Hepatocyte (in vitro differentiated cells): ENCODE measurements at regions not wholly inside any gene's neighbourhood (a gene's known extent, or its start where the extent isn't known, plus 50 kb on each side); places are given as distances from the start of the nearest gene placed in this dataset.

ENCODE experiments used
- DNase-seq: peaks from one replicate; pipeline ENCODE4 v3.0.0-alpha.2; 2016; ENCODE audit warnings: low spot score
- H2AFZ ChIP-seq: fragments of 200-600 bp; sonication (generic); 2 replicates; pipeline ENCODE4 v1.6.0; 2016; ENCODE audit warnings: antibody characterized with exemption, mild to moderate bottlenecking
- H3K27ac ChIP-seq: fragments of 200-600 bp; sonication (generic); 2 replicates; pipeline ENCODE4 v1.5.1; 2016; ENCODE audit warnings: mild to moderate bottlenecking
- H3K27me3 ChIP-seq: fragments of 200-600 bp; sonication (generic); 2 replicates; pipeline ENCODE4 v1.6.1; 2016
- H3K36me3 ChIP-seq: fragments of 200-600 bp; sonication (generic); replicated peaks from 2 replicates; pipeline ENCODE4 v1.5.1; 2016; ENCODE audit warnings: low read depth; ENCODE audit not compliant: insufficient read depth
- H3K4me1 ChIP-seq: fragments of 200-600 bp; sonication (generic); 2 replicates; pipeline ENCODE4 v1.5.1; 2016; ENCODE audit warnings: mild to moderate bottlenecking, moderate library complexity; ENCODE audit not compliant: insufficient read depth
- H3K4me2 ChIP-seq: fragments of 200-600 bp; sonication (generic); 2 replicates; pipeline ENCODE4 v1.6.0; 2016
- H3K4me3 ChIP-seq: fragments of 200-600 bp; sonication (generic); 2 replicates; pipeline ENCODE4 v1.5.1; 2016; ENCODE audit warnings: mild to moderate bottlenecking
- H3K79me2 ChIP-seq: fragments of 200-600 bp; sonication (generic); 2 replicates; pipeline ENCODE4 v1.6.0; 2017; ENCODE audit warnings: mild to moderate bottlenecking
- H3K9me2 ChIP-seq: fragments of 200-600 bp; sonication (generic); replicated peaks from 2 replicates; pipeline ENCODE4 v1.6.0; 2017; ENCODE audit warnings: mild to moderate bottlenecking; ENCODE audit not compliant: insufficient read depth
- H3K9me3 ChIP-seq: fragments of 200-600 bp; sonication (generic); 2 replicates; pipeline ENCODE4 v1.5.1; 2016; ENCODE audit warnings: low read depth, mild to moderate bottlenecking
- H4K20me1 ChIP-seq: fragments of 200-600 bp; sonication (generic); 2 replicates; pipeline ENCODE4 v1.6.0; 2016; ENCODE audit warnings: mild to moderate bottlenecking; ENCODE audit not compliant: insufficient read depth, poor library complexity, severe bottlenecking
- EZH2 ChIP-seq: fragments of 200-600 bp; sonication (generic); IDR thresholded peaks from 2 replicates; pipeline ENCODE4 v1.6.1; 2016; ENCODE audit warnings: antibody characterized with exemption, mild to moderate bottlenecking, borderline replicate concordance
- EZH2phosphoT487 ChIP-seq: fragments of 200-600 bp; sonication (generic); IDR thresholded peaks from one replicate; pipeline ENCODE4 v1.6.1; 2018; ENCODE audit warnings: antibody characterized with exemption, mild to moderate bottlenecking, low read depth, moderate library complexity; ENCODE audit not compliant: unreplicated experiment, severe bottlenecking
- WGBS: methylation state at CpG from one replicate; pipeline ENCODE4 v1.1.6; 2016; ENCODE audit warnings: low lambda C conversion rate; ENCODE audit errors: missing lambda C conversion rate; 5-methylcytosine and 5-hydroxymethylcytosine counted together
- TF ChIP-seq, protein P1 (sequence below): fragments of 200-600 bp; sonication (generic); IDR thresholded peaks from 2 replicates; pipeline ENCODE4 v1.5.1; 2016; ENCODE audit warnings: antibody characterized with exemption, mild to moderate bottlenecking; ENCODE audit not compliant: poor library complexity

- Histone ChIP-seq H3K27me3 (no peaks in the 10 kb centered on the region), H4K20me1 (no peaks in the 10 kb centered on the region), H3K79me2 (no peaks in the 10 kb centered on the region), H3K36me3 (no peaks in the 10 kb centered on the region), H3K4me2 (no peak overlapping the region), H3K4me1 (no peaks in the 10 kb centered on the region), H3K9me3 (no peaks in the 10 kb centered on the region), H2AFZ (no peak overlapping the region), H3K9me2 (no peaks in the 10 kb centered on the region), H3K27ac (no peak overlapping the region), H3K4me3 (no peak overlapping the region)
- TF ChIP-seq, protein P1, sequence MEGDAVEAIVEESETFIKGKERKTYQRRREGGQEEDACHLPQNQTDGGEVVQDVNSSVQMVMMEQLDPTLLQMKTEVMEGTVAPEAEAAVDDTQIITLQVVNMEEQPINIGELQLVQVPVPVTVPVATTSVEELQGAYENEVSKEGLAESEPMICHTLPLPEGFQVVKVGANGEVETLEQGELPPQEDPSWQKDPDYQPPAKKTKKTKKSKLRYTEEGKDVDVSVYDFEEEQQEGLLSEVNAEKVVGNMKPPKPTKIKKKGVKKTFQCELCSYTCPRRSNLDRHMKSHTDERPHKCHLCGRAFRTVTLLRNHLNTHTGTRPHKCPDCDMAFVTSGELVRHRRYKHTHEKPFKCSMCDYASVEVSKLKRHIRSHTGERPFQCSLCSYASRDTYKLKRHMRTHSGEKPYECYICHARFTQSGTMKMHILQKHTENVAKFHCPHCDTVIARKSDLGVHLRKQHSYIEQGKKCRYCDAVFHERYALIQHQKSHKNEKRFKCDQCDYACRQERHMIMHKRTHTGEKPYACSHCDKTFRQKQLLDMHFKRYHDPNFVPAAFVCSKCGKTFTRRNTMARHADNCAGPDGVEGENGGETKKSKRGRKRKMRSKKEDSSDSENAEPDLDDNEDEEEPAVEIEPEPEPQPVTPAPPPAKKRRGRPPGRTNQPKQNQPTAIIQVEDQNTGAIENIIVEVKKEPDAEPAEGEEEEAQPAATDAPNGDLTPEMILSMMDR = no peak
- TF ChIP-seq EZH2 = no peak
- no peak for TF ChIP-seq EZH2phosphoT487
- no peak for DNase-seq
- 90% methylated on average over 8 of the region's 8 CpGs for WGBS
These were observed 68.1 kb downstream of the RBFOX3 start for GRCh38 chr17:79542718-79543117.

- Histone ChIP-seq H3K4me2 (no peak overlapping the region), H3K27ac (no peak overlapping the region), H3K9me2 (no peaks in the 10 kb centered on the region), H3K9me3 (no peaks in the 10 kb centered on the region), H2AFZ (no peak overlapping the region), H3K4me3 (no peak overlapping the region), H3K79me2 (no peaks in the 10 kb centered on the region), H3K27me3 (no peaks in the 10 kb centered on the region), H3K36me3 (no peaks in the 10 kb centered on the region), H4K20me1 (no peaks in the 10 kb centered on the region), H3K4me1 (no peaks in the 10 kb centered on the region)
- TF ChIP-seq, protein P1 = no peak
- no peak for TF ChIP-seq EZH2
- TF ChIP-seq EZH2phosphoT487 = no peak
- no peak for DNase-seq
- 88% methylated on average over 15 of the region's 15 CpGs for WGBS
These were observed 69.6 kb downstream of the RBFOX3 start for GRCh38 chr17:79541056-79541850.

GRCh38 chr17:79539944-79540705, 70.7 kb downstream of the RBFOX3 start:
- no peak for DNase-seq
- Histone ChIP-seq H2AFZ (no peak overlapping the region), H3K9me3 (no peaks in the 10 kb centered on the region), H3K27ac (no peak overlapping the region), H3K9me2 (no peaks in the 10 kb centered on the region), H3K27me3 (no peaks in the 10 kb centered on the region), H4K20me1 (no peaks in the 10 kb centered on the region), H3K4me1 (no peaks in the 10 kb centered on the region), H3K79me2 (no peaks in the 10 kb centered on the region), H3K4me3 (no peak overlapping the region), H3K36me3 (no peaks in the 10 kb centered on the region), H3K4me2 (no peak overlapping the region)
- TF ChIP-seq EZH2phosphoT487 (no peak), EZH2 (no peak)
- 93% methylated on average over 25 of the region's 25 CpGs for WGBS

DNA sequence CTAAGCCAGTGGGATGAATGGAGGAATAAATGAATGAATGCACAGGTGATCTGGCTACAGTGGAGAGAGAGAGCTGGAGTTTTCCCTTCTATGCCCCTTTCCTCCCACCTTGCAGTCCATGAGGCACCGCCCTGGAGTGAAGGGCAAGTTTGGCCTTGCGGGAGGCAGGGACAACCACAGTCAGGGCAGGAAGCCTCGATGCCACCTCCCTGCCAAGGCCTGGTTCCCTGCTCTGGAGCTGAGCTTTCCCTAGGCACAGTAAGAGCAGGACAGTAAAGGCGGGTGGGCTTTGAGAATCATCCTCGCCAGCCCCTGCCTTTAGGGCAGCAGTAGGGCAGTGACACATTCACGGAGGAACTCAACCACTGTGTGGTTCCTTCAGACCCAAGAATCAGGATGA, 72.6 kb downstream of the RBFOX3 start:
- Histone ChIP-seq H3K4me2 (no peak overlapping the region), H3K27ac (no peak overlapping the region), H3K9me3 (no peaks in the 10 kb centered on the region), H3K27me3 (no peaks in the 10 kb centered on the region), H4K20me1 (no peaks in the 10 kb centered on the region), H2AFZ (no peak overlapping the region), H3K9me2 (no peaks in the 10 kb centered on the region), H3K79me2 (no peaks in the 10 kb centered on the region), H3K4me1 (no peaks in the 10 kb centered on the region), H3K4me3 (no peak overlapping the region), H3K36me3 (no peaks in the 10 kb centered on the region)
- DNase-seq = no peak
- 94% methylated on average over 6 of the region's 6 CpGs for WGBS
- TF ChIP-seq, protein P1 = no peak
- no peak for TF ChIP-seq EZH2
- no peak for TF ChIP-seq EZH2phosphoT487
